GM03348 (cell line): ENCODE measurements at regions not wholly inside any gene's neighbourhood (a gene's known extent, or its start where the extent isn't known, plus 50 kb on each side); places are given as distances from the start of the nearest gene placed in this dataset.
"Not testable (repeated sequence)": the region's sequence is repeated elsewhere in the genome, so short reads cannot be mapped to it uniquely, and the experiment has no call there.

Experiments
- DNase-seq: peaks from one replicate; pipeline ENCODE4 v3.0.0; 2012; ENCODE audit warnings: low spot score

DNA sequence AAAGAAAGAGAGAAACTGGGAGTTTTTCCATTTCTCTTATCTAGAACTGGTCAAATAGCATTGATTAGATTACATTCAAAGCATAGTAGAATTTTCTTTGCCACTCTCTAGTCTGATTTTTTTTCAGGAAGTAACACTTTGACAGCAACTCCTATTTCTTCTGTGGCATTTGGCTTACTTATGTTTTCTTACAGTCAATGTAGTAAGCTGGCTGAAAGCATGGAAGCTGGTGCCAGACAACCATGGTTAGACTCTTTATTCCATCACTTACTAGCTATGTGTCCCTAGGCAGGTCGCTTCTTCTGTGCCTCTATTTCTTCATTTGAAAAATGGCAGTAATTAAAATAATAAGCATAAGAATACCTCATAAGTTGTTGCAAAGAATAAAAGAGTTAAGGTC, 54.2 kb upstream of the OPRM1 start:
- no peak for DNase-seq

- no peak for DNase-seq
Measured at GRCh38 chr6:153980171-153980570, 58.9 kb upstream of the OPRM1 start.

- DNase-seq = not testable (repeated sequence)
Measured at GRCh38 chr6:153978911-153979548, 60.0 kb upstream of the OPRM1 start.

- DNase-seq = peak; percentile 22
Measured at GRCh38 chr6:153976921-153977693, 61.9 kb upstream of the OPRM1 start.

DNA sequence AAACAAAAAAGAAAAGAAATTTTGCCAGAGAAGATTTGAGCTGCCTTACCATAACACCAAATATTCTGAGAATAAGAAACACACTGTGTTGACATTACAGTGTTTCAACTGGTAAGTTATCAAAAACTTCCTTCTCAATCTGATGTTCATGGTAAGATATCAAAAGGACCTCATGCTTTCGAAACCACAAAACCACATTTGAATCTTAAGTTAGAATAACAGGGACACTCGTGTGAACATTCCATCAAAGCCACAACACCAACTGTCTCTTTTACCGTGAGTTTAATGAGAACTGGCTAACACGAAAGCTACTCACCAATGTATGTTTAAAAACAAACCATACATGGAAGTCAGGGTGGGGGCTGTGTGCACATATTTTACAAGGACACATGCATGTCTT, 73.0 kb upstream of the OPRM1 start:
- DNase-seq = no peak

DNA sequence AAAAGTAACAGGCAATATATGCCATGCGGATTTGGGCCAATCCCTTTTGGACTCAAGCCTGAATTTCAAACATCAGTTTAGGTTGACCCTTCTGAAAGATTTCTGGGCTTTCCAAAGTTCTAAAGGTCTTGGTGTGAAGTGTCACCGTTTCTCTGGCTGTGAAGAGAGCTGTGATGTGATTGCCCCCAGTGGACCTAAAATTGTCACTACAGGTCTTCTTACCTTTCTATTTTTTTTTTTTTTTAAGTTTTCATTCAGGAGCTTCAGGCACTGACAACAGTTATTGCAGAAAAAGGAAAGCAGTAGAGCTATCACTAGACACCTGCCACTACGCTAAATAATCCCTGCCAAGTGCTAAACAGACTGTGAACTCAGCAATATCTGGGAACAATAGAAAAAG, 75.7 kb upstream of the OPRM1 start:
- DNase-seq = no peak

DNA sequence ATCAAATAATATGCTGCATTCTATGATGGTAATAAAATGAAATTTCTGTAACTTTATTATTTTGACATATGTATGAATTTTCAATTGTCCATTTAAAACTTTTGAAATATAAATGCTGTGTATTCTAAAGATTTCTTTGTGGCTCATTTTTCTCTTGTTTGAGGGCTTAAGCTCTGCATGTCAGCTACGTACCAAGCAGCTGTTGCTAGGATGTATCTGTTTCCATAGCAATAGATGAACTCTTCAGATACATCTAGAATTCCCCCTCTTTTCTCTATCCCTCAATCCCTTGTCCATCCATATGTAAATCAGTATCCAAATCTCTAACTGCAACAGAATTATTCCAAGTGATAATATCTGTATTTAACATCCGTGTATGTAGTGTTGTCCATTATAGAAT, 76.5 kb upstream of the OPRM1 start:
- no peak for DNase-seq

- no peak for DNase-seq
Measured at GRCh38 chr6:153960741-153961140, 78.3 kb upstream of the OPRM1 start.

- DNase-seq = no peak
Measured at GRCh38 chr6:153960281-153960680, 78.8 kb upstream of the OPRM1 start.

- no peak for DNase-seq
Measured at GRCh38 chr6:153959276-153959675, 79.8 kb upstream of the OPRM1 start.

DNA sequence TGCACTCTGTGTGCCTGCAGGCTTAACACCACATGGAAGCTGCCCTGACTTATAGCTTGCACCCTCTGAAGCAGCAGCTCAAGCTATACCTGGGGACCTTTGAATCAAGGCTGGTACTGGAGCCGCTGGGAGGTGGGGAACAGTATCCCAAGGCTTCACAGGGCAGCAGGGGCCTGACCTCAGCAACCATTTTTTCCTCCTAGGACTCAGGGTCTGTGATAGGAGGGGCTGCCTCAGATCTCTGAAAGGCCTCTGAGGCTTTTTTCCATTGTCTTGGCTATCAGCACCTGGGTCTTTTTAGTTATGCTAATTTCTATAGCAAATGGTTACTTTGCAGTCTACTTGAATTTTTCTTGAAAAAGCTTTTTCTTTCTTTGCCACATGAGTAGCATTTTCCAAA, 80.2 kb upstream of the OPRM1 start:
- no peak for DNase-seq

DNA sequence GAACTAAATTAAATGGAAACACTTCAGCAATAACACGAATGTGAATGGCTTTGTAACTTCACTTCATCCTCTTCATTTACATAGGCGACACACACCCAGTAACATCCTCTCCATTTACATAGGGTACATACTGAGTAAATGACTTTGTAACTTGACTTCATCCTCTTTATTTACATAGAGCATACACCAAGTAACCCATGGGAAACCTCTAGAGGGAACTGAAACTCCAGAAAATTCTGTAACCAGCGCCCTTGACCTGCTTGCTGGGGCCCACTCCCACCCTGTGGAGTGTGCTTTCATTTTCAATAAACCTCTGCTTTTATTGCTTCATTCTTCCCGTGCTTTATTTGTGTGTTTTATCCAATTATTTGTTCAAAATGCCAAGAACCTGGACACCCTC, 81.6 kb upstream of the OPRM1 start:
- no peak for DNase-seq

GRCh38 chr6:153956808-153957207, 82.2 kb upstream of the OPRM1 start:
- peak; percentile 6 for DNase-seq

- DNase-seq = no peak
Measured at GRCh38 chr6:153949616-153950015, 89.4 kb upstream of the OPRM1 start.

DNA sequence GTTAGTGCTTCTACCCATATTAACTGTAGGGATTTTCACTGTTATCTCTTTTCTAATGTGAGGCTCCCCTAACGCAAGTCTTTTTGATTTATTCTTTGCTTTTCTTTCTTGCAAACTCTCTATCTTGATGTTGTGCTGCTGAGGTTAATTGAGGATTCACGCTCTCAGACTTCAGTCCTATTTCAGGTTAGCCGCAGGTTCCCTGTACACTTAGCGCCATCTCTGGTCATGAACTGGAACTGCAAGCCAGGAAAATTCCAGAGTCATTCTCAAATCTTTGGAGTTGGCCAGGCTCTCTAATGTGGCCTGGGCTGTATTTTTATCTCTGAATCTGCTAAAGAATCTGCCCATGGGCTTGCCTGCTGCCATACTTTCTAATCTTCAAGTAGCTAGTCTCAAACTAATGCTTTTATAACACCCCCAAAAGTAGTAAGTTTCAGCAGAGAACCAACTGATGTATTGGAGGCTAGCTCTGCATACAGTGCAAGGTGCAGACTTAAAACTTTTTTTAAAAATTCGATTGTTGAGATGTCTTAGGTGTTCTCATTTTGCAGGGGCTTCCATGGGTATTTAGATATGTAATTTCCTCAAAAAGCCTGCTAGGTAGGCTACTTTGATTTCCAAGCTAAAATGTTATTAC, 91.1 kb upstream of the OPRM1 start:
- DNase-seq = no peak

DNA sequence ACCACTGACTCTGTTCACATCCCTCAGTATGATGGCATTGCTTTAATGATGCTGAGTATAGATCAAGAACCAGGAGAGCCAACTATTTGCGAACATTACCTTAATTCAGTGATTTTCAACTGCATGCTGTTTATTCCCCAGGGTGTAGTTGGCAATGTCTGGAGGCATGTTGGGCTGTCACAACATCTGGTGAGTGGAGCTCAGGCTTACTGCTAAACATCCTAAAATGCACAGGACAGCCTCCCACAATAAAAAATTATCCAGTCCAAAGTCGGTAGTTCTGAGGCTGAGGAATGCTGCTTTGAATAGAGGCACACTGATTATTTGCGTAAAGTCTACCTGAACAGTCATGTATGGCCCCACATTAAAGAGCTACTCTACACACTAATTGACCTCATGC, 94.8 kb upstream of the OPRM1 start:
- no peak for DNase-seq

DNA sequence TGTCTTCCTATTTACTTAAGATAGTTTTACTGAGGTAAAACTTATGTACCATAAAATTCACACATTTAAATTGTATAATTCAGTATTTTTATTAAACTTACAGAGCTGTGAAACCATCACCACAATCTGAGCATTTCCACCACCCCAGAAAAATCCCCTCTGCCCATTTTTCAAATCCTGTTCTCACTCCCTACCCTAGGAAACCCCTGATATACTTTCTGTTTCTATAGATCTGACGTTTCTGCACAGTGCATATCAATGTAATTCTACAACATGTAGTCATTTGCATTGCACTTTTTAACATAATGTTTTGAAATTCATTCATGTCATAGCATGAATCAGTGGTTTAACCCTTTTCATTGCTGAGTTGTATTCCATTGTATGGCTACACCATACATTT, 96.7 kb upstream of the OPRM1 start:
- no peak for DNase-seq

- no peak for DNase-seq
Measured at GRCh38 chr6:153941768-153942167, 97.3 kb upstream of the OPRM1 start.

DNA sequence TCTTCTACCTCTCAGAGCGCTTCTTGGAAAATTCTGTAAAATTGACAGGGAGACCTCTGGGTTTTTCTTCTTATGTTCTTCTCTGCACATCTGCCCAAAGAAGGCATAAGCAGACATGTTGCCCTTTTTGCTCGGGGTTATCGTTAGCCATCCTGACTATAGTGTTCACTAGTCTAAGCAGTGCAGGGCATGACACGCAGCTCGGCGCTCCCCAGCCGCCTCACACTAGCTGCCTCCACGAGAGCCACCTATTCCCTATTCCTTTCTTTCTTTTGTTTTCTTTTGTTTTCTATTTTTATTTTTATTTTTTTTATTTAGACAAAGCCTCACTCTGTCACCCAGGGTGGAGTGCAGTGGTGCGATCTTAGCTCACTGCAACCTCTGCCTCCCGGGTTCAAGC, 100.2 kb upstream of the OPRM1 start:
- DNase-seq = no peak

- DNase-seq = no peak
Measured at GRCh38 chr6:153931431-153931830, 107.6 kb upstream of the OPRM1 start.

DNA sequence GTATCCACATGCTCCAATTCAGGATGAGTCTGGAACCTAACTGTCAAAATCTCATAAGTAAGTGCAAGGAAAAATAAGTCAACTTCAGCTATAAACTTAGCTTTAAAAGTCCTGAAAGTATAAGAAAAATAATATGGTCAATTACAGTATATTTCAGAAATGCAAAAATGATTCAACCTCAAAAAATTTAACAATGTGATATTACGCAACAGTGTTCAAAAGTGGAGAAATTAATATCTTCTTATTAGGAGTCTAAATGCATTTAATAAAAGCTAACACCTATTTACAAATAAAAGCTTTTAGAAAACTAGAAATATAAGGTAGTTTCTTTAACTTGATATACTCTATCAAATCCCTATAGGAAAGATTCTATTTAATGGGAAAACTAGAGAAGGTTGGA, 111.2 kb upstream of the OPRM1 start:
- no peak for DNase-seq

DNA sequence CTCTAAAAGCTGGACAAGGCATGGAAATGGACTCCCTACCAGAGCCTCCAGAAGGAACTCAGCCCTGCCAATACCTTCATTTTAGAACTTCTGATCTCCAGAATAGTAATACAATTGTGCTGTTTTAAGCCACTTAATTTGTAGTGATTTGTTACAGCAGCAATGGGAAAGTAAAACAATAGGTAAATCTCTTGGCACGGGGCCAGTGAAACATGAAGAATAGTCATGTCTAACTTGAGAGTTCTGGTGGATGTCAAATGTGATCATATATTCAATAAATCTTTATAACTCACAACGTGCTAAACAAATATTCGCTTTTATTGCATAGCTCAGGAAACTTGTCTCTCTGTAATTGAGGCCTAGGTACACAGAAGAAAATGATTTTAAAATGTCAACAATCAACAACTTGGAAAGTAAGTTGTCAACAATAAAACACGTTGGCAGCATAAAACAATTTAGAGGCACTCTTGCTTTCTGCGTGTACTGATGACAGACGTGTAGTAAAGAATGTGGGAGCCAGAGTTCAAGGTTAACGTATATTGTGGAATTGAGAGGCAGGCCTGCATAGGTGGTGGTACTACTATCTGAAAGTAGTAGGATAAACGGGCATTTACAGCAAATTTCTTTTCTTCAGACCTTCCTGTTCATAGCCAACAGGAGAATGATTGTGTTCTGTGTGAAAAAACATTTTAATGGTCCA, 140.5 kb upstream of the OPRM1 start:
- DNase-seq = no peak

- DNase-seq = no peak
Measured at GRCh38 chr6:153882411-153882810, 156.6 kb upstream of the OPRM1 start.
